Panc1 (cell line): ENCODE measurements at regions not wholly inside any gene's neighbourhood (a gene's known extent, or its start where the extent isn't known, plus 50 kb on each side); places are given as distances from the start of the nearest gene placed in this dataset.

Source experiments
- ATAC-seq: fragments of 200-7000 bp; cut with Tn5 transposase; 2 replicates; pipeline ENCODE4 v1.9.1; 2020; ENCODE audit warnings: mild to moderate bottlenecking, moderate library complexity
- BruUV-seq: library from RNA; stranded (reverse); fragments of 400-500 nt; replicated peaks from 2 replicates; lab custom pipeline; 2021; lab: Mats Ljungman, UMichigan
- CTCF ChIA-PET: fragments of 300-600 bp; sonication (Branson Sonifier 250); formaldehyde crosslinking; loops from one replicate; lab custom pipeline; 2022; ENCODE audit warnings: antibody characterized with exemption; lab: Charles Lee
- POLR2A ChIA-PET: fragments of 300-600 bp; sonication (Branson Sonifier 250); formaldehyde crosslinking; loops from one replicate; lab custom pipeline; 2022; ENCODE audit warnings: antibody characterized with exemption; lab: Charles Lee
- DNase-seq: peaks from one replicate; pipeline ENCODE4 v3.0.0-alpha.2; 2010; ENCODE audit warnings: low read depth, low spot score
- H3K27ac ChIP-seq: 2 replicates; pipeline ENCODE4 v1.5.1; 2011; ENCODE audit warnings: mild to moderate bottlenecking, low read length, inconsistent platforms
- H3K27me3 ChIP-seq: fragments of 200-500 bp; sonication (Bioruptor generic); 2 replicates; pipeline ENCODE4 v1.6.0; 2014; ENCODE audit warnings: low read length, inconsistent platforms; ENCODE audit not compliant: control insufficient read depth, insufficient read depth
- H3K36me3 ChIP-seq: fragments of 200-500 bp; sonication (Bioruptor generic); 2 replicates; pipeline ENCODE4 v1.5.1; 2014; ENCODE audit warnings: inconsistent platforms, mild to moderate bottlenecking, low read length, moderate library complexity; ENCODE audit not compliant: control insufficient read depth, insufficient read depth
- H3K4me1 ChIP-seq: 2 replicates; pipeline ENCODE4 v1.5.1; 2011; ENCODE audit warnings: inconsistent platforms, mild to moderate bottlenecking, low read length, moderate library complexity; ENCODE audit not compliant: control insufficient read depth, insufficient read depth
- H3K4me3 ChIP-seq, 2 experiments: 2 replicates each; pipeline ENCODE4 v1.5.1; 2011 to 2012; ENCODE audit warnings: low read depth in 2 of 2, low read length in 2 of 2, mild to moderate bottlenecking in 2 of 2, inconsistent platforms in 1 of 2, moderate library complexity in 1 of 2
- H3K9me3 ChIP-seq: fragments of 200-500 bp; sonication (Bioruptor generic); 2 replicates; pipeline ENCODE4 v1.5.1; 2014; ENCODE audit warnings: low read depth, mild to moderate bottlenecking, inconsistent platforms, low read length, moderate library complexity; ENCODE audit not compliant: control insufficient read depth, insufficient read depth
- POLR2AphosphoS5 ChIP-seq: IDR thresholded peaks from 2 replicates; pipeline ENCODE4 v1.6.1; 2012; ENCODE audit warnings: mild to moderate bottlenecking, low read depth, low read length, moderate library complexity
- SIN3A ChIP-seq: IDR thresholded peaks from 2 replicates; pipeline ENCODE4 v1.6.1; 2012; ENCODE audit warnings: low read depth, mild to moderate bottlenecking, low read length, moderate library complexity, borderline replicate concordance; ENCODE audit not compliant: insufficient read depth
- TCF7L2 ChIP-seq: IDR thresholded peaks from 2 replicates; pipeline ENCODE4 v1.6.1; 2011; ENCODE audit warnings: mild to moderate bottlenecking, low read depth, low read length, inconsistent platforms
- in situ Hi-C: cut with HindIII; loops from 2 replicates; pipeline ENCODE4 v1.10.0; 2016; ENCODE audit warnings: low sequenced_read_pairs, low pct_unique_long_range_greater_than_20kb
- intact Hi-C: fragments of 100-400 bp; cut with micrococcal nuclease; formaldehyde crosslinking; loops from one replicate; pipeline ENCODE4 v1.10.0; 2022; ENCODE audit not compliant: unreplicated experiment
- TF ChIP-seq, protein P1 (sequence below): fragments of 450-650 bp; IDR thresholded peaks from 2 replicates; pipeline ENCODE4 v1.5.1; 2017; ENCODE audit warnings: mild to moderate bottlenecking
- TF ChIP-seq, protein P2 (sequence below), 2 experiments: IDR thresholded peaks; 2 replicates each; pipeline ENCODE4 v1.6.1; 2011 to 2012; ENCODE audit warnings: low read depth in 2 of 2, control low read depth in 1 of 2, low read length in 1 of 2, mild to moderate bottlenecking in 1 of 2, moderate library complexity in 1 of 2; ENCODE audit not compliant: insufficient read depth in 1 of 2

DNA sequence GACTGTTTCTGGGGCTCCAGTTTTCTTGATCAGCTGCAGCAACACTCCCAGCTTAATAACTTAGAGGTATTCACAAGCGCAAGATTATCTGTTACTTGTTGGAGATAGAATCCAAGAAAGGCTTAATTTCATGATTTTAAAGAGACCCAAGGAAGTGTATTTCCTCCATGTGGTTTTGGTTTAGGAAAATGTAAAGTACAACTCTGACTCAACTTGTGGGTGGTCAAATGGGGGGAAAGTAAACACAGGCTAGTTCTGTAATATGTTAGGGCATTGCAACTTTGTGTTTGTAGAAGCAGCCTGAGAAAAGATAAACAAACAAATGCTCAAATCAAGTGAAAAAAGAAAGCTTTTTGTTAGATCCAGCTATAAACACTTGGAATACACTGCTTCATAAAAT lies 90.1 kb upstream of the COL3A1 start:
- DNase-seq: no peak
- no peak for ATAC-seq

DNA sequence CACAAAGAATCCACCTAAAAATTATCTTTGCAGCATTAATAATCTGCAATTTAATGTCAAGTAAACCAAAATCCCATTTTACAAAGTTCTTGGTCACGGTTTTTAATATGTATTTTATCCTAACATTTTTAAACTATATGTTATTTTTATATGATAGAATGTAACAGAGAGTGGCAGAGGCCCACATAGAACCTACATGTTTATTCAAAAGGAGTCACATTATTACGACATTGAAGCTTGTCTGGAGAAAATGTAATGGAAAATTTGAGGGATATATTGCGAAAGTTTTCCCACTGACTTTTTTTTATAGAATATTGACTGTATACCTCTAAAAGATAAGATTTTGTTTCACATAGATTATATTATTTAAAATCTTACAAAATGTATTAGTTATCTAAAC lies 89.7 kb upstream of the COL3A1 start:
- Histone ChIP-seq H3K27ac (no peak overlapping the region), H3K4me3 (no peak overlapping the region), H3K4me1 (no peaks in the 10 kb centered on the region), H3K36me3 (no peaks in the 10 kb centered on the region), H3K9me3 (peaks cover 4% of the 10 kb centered on the region; the same call in 1 of the 2 replicates), H3K27me3 (no peaks in the 10 kb centered on the region)
- TF ChIP-seq, protein P1, sequence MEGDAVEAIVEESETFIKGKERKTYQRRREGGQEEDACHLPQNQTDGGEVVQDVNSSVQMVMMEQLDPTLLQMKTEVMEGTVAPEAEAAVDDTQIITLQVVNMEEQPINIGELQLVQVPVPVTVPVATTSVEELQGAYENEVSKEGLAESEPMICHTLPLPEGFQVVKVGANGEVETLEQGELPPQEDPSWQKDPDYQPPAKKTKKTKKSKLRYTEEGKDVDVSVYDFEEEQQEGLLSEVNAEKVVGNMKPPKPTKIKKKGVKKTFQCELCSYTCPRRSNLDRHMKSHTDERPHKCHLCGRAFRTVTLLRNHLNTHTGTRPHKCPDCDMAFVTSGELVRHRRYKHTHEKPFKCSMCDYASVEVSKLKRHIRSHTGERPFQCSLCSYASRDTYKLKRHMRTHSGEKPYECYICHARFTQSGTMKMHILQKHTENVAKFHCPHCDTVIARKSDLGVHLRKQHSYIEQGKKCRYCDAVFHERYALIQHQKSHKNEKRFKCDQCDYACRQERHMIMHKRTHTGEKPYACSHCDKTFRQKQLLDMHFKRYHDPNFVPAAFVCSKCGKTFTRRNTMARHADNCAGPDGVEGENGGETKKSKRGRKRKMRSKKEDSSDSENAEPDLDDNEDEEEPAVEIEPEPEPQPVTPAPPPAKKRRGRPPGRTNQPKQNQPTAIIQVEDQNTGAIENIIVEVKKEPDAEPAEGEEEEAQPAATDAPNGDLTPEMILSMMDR: no peak
- no peak for TF ChIP-seq SIN3A
- TF ChIP-seq POLR2AphosphoS5: no peak
- TF ChIP-seq, protein P2, sequence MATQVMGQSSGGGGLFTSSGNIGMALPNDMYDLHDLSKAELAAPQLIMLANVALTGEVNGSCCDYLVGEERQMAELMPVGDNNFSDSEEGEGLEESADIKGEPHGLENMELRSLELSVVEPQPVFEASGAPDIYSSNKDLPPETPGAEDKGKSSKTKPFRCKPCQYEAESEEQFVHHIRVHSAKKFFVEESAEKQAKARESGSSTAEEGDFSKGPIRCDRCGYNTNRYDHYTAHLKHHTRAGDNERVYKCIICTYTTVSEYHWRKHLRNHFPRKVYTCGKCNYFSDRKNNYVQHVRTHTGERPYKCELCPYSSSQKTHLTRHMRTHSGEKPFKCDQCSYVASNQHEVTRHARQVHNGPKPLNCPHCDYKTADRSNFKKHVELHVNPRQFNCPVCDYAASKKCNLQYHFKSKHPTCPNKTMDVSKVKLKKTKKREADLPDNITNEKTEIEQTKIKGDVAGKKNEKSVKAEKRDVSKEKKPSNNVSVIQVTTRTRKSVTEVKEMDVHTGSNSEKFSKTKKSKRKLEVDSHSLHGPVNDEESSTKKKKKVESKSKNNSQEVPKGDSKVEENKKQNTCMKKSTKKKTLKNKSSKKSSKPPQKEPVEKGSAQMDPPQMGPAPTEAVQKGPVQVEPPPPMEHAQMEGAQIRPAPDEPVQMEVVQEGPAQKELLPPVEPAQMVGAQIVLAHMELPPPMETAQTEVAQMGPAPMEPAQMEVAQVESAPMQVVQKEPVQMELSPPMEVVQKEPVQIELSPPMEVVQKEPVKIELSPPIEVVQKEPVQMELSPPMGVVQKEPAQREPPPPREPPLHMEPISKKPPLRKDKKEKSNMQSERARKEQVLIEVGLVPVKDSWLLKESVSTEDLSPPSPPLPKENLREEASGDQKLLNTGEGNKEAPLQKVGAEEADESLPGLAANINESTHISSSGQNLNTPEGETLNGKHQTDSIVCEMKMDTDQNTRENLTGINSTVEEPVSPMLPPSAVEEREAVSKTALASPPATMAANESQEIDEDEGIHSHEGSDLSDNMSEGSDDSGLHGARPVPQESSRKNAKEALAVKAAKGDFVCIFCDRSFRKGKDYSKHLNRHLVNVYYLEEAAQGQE (IDR thresholded peaks at IDR 0.05; ENCODE audit: insufficient read depth in 1 of 2, low read depth in 2 of 2, low read length in 1 of 2): no peak
- ATAC-seq (no peak), DNase-seq (no peak)
- in situ Hi-C loops (no loop called here), intact Hi-C loops (no loop called here)
- no TSS peak for BruUV-seq
- ChIA-PET POLR2A (no interaction called here), CTCF (no interaction called here)

More for the DNA sequence above, 90.1 kb upstream of the COL3A1 start:
- Histone ChIP-seq H3K27ac (no peak overlapping the region), H3K9me3 (peaks cover 4% of the 10 kb centered on the region; the same call in 1 of the 2 replicates), H3K27me3 (no peaks in the 10 kb centered on the region), H3K36me3 (no peaks in the 10 kb centered on the region), H3K4me1 (no peaks in the 10 kb centered on the region), H3K4me3 (no peak overlapping the region)
- POLR2A ChIA-PET: no interaction called here
- intact Hi-C loops: no loop called here
- in situ Hi-C loops: no loop called here
- CTCF ChIA-PET: no interaction called here
- TF ChIP-seq TCF7L2: no peak
- TF ChIP-seq, protein P1: no peak
- TF ChIP-seq, protein P2 (IDR thresholded peaks at IDR 0.05; ENCODE audit: insufficient read depth in 1 of 2, low read depth in 2 of 2, low read length in 1 of 2): no peak
- no peak for TF ChIP-seq POLR2AphosphoS5
- no peak for TF ChIP-seq SIN3A
- BruUV-seq: no TSS peak
